ENCODE measurements at regions not wholly inside any gene's neighbourhood (a gene's known extent, or its start where the extent isn't known, plus 50 kb on each side); places are given as distances from the start of the nearest gene placed in this dataset.

- H3K4me3 Mint-ChIP-seq (ENCODE audit: unreplicated experiment): no peak overlapping the region
- DNase-seq: no peak
- H3K27ac Mint-ChIP-seq (ENCODE audit: unreplicated experiment): no peak overlapping the region
- no peak for TF ChIP-seq CTCF (IDR thresholded peaks at IDR 0.05; ENCODE audit: partially characterized antibody, unreplicated experiment)
- peaks cover 4% of the 10 kb centered on the region for H3K36me3 Mint-ChIP-seq (ENCODE audit: unreplicated experiment)
- no peaks in the 10 kb centered on the region for H3K9me3 Mint-ChIP-seq (ENCODE audit: unreplicated experiment)
- H3K27me3 Mint-ChIP-seq (ENCODE audit: unreplicated experiment): no peaks in the 10 kb centered on the region
- H3K4me1 Mint-ChIP-seq (ENCODE audit: low read depth, unreplicated experiment): no peaks in the 10 kb centered on the region
Observed at GRCh38 chr7:54907981-54908380, 110.8 kb upstream of the EGFR start.

GRCh38 chr7:54908760-54909438 is 109.9 kb upstream of the EGFR start:
- Mint-ChIP-seq H3K27me3 (ENCODE audit: unreplicated experiment) (no peaks in the 10 kb centered on the region), H3K36me3 (ENCODE audit: unreplicated experiment) (peaks cover 4% of the 10 kb centered on the region), H3K4me1 (ENCODE audit: low read depth, unreplicated experiment) (no peaks in the 10 kb centered on the region), H3K27ac (ENCODE audit: unreplicated experiment) (no peak overlapping the region), H3K9me3 (ENCODE audit: unreplicated experiment) (no peaks in the 10 kb centered on the region), H3K4me3 (ENCODE audit: unreplicated experiment) (no peak overlapping the region)
- no peak for TF ChIP-seq CTCF (IDR thresholded peaks at IDR 0.05; ENCODE audit: partially characterized antibody, unreplicated experiment)
- DNase-seq: no peak

- Mint-ChIP-seq H3K36me3 (ENCODE audit: unreplicated experiment) (no peaks in the 10 kb centered on the region), H3K4me3 (ENCODE audit: unreplicated experiment) (no peak overlapping the region), H3K4me1 (ENCODE audit: low read depth, unreplicated experiment) (no peaks in the 10 kb centered on the region), H3K9me3 (ENCODE audit: unreplicated experiment) (no peaks in the 10 kb centered on the region), H3K27me3 (ENCODE audit: unreplicated experiment) (no peaks in the 10 kb centered on the region), H3K27ac (ENCODE audit: unreplicated experiment) (no peak overlapping the region)
- no peak for DNase-seq
- TF ChIP-seq CTCF (IDR thresholded peaks at IDR 0.05; ENCODE audit: partially characterized antibody, unreplicated experiment): no peak
Observed at GRCh38 chr7:54915870-54916598, 102.8 kb upstream of the EGFR start.

GRCh38 chr7:54917613-54918391 is 101.0 kb upstream of the EGFR start:
- Mint-ChIP-seq H3K36me3 (ENCODE audit: unreplicated experiment) (no peaks in the 10 kb centered on the region), H3K9me3 (ENCODE audit: unreplicated experiment) (no peaks in the 10 kb centered on the region), H3K4me1 (ENCODE audit: low read depth, unreplicated experiment) (no peaks in the 10 kb centered on the region), H3K27me3 (ENCODE audit: unreplicated experiment) (no peaks in the 10 kb centered on the region), H3K27ac (ENCODE audit: unreplicated experiment) (no peak overlapping the region), H3K4me3 (ENCODE audit: unreplicated experiment) (no peak overlapping the region)
- no peak for DNase-seq
- no peak for TF ChIP-seq CTCF (IDR thresholded peaks at IDR 0.05; ENCODE audit: partially characterized antibody, unreplicated experiment)

All from glutamatergic neuron (in vitro differentiated cells).